Suprapubic skin (tissue), 4 donors: ENCODE measurements at regions not wholly inside any gene's neighbourhood (a gene's known extent, or its start where the extent isn't known, plus 50 kb on each side); places are given as distances from the start of the nearest gene placed in this dataset.
"Not testable (repeated sequence)": the region's sequence is repeated elsewhere in the genome, so short reads cannot be mapped to it uniquely, and the experiment has no call there.

ENCODE experiments used
- DNase-seq, 2 donors: peaks; one replicate each; pipeline ENCODE4 v3.0.0-alpha.2; 2019; ENCODE audit warnings: low spot score in 2 of 2
- H3K27ac ChIP-seq: fragments of 200-600 bp; sonication (generic); one replicate; pipeline ENCODE4 v1.5.1; 2019
- H3K27me3 ChIP-seq: fragments of 200-600 bp; sonication (generic); one replicate; pipeline ENCODE4 v1.5.1; 2019
- H3K36me3 ChIP-seq: fragments of 200-600 bp; sonication (generic); one replicate; pipeline ENCODE4 v1.5.1; 2019
- H3K4me1 ChIP-seq: fragments of 200-600 bp; sonication (generic); one replicate; pipeline ENCODE4 v1.5.1; 2019
- H3K4me3 ChIP-seq: fragments of 200-600 bp; sonication (generic); one replicate; pipeline ENCODE4 v1.5.1; 2019; ENCODE audit warnings: mild to moderate bottlenecking
- H3K9me3 ChIP-seq: fragments of 200-600 bp; sonication (generic); one replicate; pipeline ENCODE4 v1.5.1; 2019
- EP300 ChIP-seq: sonication (generic); formaldehyde crosslinking; IDR thresholded peaks from one replicate; pipeline ENCODE4 v1.6.1; 2017; ENCODE audit warnings: antibody characterized with exemption
- POLR2A ChIP-seq, 2 donors: fragments of 450-650 bp; IDR thresholded peaks; one replicate each; pipeline ENCODE4 v1.6.1; 2017; ENCODE audit warnings: antibody characterized with exemption in 2 of 2, mild to moderate bottlenecking in 2 of 2, moderate library complexity in 2 of 2
- POLR2AphosphoS5 ChIP-seq, 3 donors: sonication (generic); formaldehyde crosslinking; IDR thresholded peaks; one replicate each; pipeline ENCODE4 v1.6.1; 2017; ENCODE audit warnings: antibody characterized with exemption in 3 of 3
- WGBS: methylation state at CpG from one replicate; pipeline ENCODE4 v1.1.5; 2018; 5-methylcytosine and 5-hydroxymethylcytosine counted together
- TF ChIP-seq, protein P1 (sequence below), 2 donors: fragments of 200-600 bp in 1 of 2; fragments of 450-650 bp in 1 of 2; sonication (generic) in 1 of 2; IDR thresholded peaks; one replicate each; pipeline ENCODE4 v1.5.1; 2016 to 2019; ENCODE audit warnings: antibody characterized with exemption in 2 of 2, mild to moderate bottlenecking in 1 of 2, moderate library complexity in 1 of 2

DNA sequence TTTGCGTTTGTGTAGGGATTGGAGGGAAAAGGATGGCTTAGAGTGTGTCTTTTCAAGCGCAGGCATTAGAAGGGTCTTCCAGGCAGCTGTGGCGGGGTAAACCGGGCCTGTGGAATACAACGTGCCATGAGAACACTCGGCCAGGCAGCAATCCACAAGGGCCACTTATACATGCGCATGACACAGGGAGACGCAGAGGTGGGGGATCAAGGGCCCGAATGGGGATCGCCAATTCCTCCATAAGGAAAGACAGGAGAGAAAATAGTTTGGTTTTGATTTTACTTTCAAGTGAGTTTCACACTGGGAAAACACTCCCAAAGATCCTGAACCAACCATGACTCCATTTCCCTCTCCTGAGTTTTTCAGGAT, 71.6 kb downstream of the SPRING1 start:
- no peak for DNase-seq
- TF ChIP-seq POLR2A (IDR thresholded peaks at IDR 0.05), result no peak
- TF ChIP-seq, protein P1, sequence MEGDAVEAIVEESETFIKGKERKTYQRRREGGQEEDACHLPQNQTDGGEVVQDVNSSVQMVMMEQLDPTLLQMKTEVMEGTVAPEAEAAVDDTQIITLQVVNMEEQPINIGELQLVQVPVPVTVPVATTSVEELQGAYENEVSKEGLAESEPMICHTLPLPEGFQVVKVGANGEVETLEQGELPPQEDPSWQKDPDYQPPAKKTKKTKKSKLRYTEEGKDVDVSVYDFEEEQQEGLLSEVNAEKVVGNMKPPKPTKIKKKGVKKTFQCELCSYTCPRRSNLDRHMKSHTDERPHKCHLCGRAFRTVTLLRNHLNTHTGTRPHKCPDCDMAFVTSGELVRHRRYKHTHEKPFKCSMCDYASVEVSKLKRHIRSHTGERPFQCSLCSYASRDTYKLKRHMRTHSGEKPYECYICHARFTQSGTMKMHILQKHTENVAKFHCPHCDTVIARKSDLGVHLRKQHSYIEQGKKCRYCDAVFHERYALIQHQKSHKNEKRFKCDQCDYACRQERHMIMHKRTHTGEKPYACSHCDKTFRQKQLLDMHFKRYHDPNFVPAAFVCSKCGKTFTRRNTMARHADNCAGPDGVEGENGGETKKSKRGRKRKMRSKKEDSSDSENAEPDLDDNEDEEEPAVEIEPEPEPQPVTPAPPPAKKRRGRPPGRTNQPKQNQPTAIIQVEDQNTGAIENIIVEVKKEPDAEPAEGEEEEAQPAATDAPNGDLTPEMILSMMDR (IDR thresholded peaks at IDR 0.05), result no peak
- no peak for TF ChIP-seq EP300
- no peak for TF ChIP-seq POLR2AphosphoS5 (IDR thresholded peaks at IDR 0.05)
- no peaks in the 10 kb centered on the region for H3K27me3 ChIP-seq
- no peaks in the 10 kb centered on the region for H3K9me3 ChIP-seq
- H3K27ac ChIP-seq, result peak overlapping the region; percentile 24
- H3K36me3 ChIP-seq, result no peaks in the 10 kb centered on the region
- 82% methylated on average over 10 of the region's 10 CpGs for WGBS
- H3K4me1 ChIP-seq, result peaks cover 9% of the 10 kb centered on the region
- no peak overlapping the region for H3K4me3 ChIP-seq

DNA sequence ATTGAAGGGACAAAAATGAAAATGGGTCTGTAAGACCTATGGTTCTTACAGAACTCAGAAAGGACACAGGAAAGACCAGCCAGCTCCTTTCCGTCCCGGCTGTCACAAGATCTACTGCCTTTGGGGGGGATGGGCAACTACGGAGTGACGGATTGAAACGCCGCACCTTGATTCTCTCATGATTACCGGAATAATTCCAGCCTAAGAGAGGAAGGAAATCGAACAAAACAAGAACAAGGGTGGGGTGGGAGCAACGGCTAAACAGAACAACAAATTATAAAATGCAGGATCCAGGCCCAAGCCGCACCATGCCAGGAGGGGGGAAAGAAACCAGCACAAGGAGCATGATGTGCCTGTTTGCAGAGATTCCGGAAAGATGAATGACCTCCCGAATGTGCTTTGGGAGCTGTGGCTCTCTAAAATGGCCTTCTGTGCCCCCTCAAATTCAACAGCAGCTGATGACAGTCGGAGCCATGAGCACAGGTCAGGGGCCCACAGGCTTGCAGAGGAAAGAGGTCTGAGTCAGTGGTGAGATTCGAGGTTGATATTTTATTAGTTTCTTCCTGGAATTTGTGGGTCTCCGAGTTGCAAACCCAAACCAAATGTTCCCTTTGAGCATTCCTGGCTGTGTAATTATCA, 72.1 kb downstream of the SPRING1 start:
- no peak for TF ChIP-seq EP300
- TF ChIP-seq POLR2AphosphoS5 (IDR thresholded peaks at IDR 0.05), result no peak
- no peak for TF ChIP-seq POLR2A (IDR thresholded peaks at IDR 0.05)
- TF ChIP-seq, protein P1 (IDR thresholded peaks at IDR 0.05), result no peak
- WGBS, result 73% methylated on average over 15 of the region's 15 CpGs
- Histone ChIP-seq H3K36me3 (no peaks in the 10 kb centered on the region), H3K27ac (no peak overlapping the region), H3K9me3 (no peaks in the 10 kb centered on the region), H3K4me3 (no peak overlapping the region), H3K4me1 (peaks cover 9% of the 10 kb centered on the region), H3K27me3 (no peaks in the 10 kb centered on the region)
- DNase-seq, result no peak

DNA sequence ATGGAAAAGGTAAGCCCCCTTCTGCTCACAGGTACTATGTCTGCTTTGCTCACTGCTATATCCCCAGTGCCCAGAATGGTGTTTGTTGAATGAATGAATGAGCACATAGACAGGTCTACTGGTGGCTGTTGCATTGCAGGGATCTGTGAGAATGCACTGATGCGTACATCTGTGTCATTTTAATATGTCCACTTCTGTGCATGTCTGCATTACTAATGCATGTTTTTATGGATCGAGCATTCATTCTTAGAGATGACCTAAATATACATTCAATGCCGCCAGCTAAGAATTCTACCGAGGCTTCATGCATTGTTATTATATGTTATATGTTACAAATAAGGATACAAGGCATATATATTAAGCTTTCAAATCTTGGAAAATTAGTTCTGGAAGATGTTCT, 73.8 kb downstream of the SPRING1 start:
- no peak overlapping the region for H3K4me3 ChIP-seq
- no peaks in the 10 kb centered on the region for H3K9me3 ChIP-seq
- TF ChIP-seq EP300 (no peak), POLR2AphosphoS5 (IDR thresholded peaks at IDR 0.05) (no peak), POLR2A (IDR thresholded peaks at IDR 0.05) (no peak)
- TF ChIP-seq, protein P1 (IDR thresholded peaks at IDR 0.05), result no peak
- WGBS, result 93% methylated on average over 4 of the region's 4 CpGs
- no peak overlapping the region for H3K27ac ChIP-seq
- DNase-seq, result no peak
- H3K4me1 ChIP-seq, result peaks cover 11% of the 10 kb centered on the region
- no peaks in the 10 kb centered on the region for H3K36me3 ChIP-seq
- H3K27me3 ChIP-seq, result no peaks in the 10 kb centered on the region

DNA sequence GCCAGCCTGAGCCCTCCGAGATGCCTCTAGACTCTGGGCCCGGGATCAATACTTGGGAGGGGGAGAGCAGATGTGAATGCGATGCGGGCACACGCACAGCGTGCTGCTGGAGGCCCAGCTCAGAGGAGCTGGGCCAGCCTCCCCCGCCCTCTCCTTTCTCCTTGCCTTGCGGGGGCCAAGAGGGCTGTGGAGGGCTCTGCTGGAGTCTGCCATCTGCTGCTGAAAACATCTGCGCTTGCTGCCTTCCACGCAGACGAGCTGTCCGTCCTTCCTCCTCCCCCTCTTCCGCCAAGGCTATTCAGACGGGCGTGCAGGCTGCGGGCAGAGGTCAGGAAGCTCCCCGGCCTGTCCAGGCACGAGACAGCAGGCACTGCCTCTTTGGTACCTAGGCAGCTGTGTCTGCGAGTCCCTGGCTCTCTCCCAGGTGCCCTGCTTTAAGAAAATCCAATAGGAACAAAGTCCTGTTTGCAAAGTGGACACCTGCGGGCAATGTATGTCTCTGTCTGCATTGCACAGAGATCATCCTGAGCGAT, 75.2 kb downstream of the SPRING1 start:
- Histone ChIP-seq H3K4me1 (peaks cover 26% of the 10 kb centered on the region), H3K9me3 (no peaks in the 10 kb centered on the region), H3K36me3 (no peaks in the 10 kb centered on the region), H3K4me3 (no peak overlapping the region), H3K27me3 (no peaks in the 10 kb centered on the region), H3K27ac (no peak overlapping the region)
- no peak for TF ChIP-seq POLR2A (IDR thresholded peaks at IDR 0.05)
- TF ChIP-seq, protein P1 (IDR thresholded peaks at IDR 0.05), result no peak
- no peak for TF ChIP-seq POLR2AphosphoS5 (IDR thresholded peaks at IDR 0.05)
- no peak for TF ChIP-seq EP300
- 57% methylated on average over 14 of the region's 21 CpGs for WGBS
- no peak for DNase-seq

DNA sequence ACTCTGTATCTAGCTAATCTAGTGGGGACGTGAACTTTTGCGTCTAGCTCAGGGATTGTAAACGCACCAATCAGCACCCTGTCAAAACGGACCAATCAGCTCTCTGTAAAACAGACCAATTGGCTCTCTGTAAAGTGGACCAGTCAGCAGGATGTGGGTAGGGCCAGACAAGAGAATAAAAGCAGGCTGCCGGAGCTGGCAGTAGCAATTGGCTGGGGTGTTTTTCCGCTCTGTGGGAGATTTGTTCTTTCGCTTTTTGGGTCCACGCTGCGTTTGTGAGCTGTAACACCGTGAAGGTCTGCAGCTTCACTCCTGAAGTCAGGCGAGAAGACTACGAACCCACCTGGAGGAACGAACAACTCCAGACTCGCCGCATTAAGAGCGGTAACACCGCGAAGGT, 76.5 kb downstream of the SPRING1 start:
- H3K27ac ChIP-seq, result no peak overlapping the region
- TF ChIP-seq EP300, result no peak
- no peak for TF ChIP-seq POLR2A (IDR thresholded peaks at IDR 0.05)
- TF ChIP-seq POLR2AphosphoS5 (IDR thresholded peaks at IDR 0.05), result no peak
- TF ChIP-seq, protein P1 (IDR thresholded peaks at IDR 0.05), result no peak
- peaks cover 29% of the 10 kb centered on the region for H3K4me1 ChIP-seq
- no peak for DNase-seq
- H3K36me3 ChIP-seq, result no peaks in the 10 kb centered on the region
- no peaks in the 10 kb centered on the region for H3K9me3 ChIP-seq
- no peak overlapping the region for H3K4me3 ChIP-seq
- whole genome bisulfite sequencing, result 93% methylated on average over 18 of the region's 18 CpGs
- H3K27me3 ChIP-seq, result no peaks in the 10 kb centered on the region

DNA sequence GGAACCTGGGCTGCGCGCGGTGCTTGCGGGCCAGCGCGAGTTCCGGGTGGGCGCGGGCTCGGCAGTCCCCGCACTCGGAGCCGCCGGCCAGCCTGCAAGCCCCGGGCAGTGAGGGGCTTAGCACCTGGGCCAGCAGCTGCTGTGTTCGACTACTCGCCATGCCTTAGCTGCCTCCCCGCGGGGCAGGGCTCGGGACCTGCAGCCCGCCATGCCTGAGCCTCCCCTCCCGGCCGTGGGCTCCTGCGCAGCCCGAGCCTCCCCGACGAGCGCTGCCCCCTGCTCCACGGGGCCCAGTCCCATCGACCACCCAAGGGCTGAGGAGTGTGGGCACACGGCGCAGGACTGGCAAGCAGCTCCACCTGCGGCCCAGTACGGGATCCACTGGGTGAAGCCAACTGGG, 77.1 kb downstream of the SPRING1 start:
- H3K4me3 ChIP-seq, H3K9me3 ChIP-seq, DNase-seq, H3K36me3 ChIP-seq, H3K27ac ChIP-seq, H3K27me3 ChIP-seq: not testable (repeated sequence)
- WGBS, result 88% methylated on average over 24 of the region's 34 CpGs
- peaks cover 29% of the 10 kb centered on the region for H3K4me1 ChIP-seq
